ENCODE measurements at regions not wholly inside any gene's neighbourhood (a gene's known extent, or its start where the extent isn't known, plus 50 kb on each side); places are given as distances from the start of the nearest gene placed in this dataset.

GRCh38 chr18:31245820-31246219 is 72.1 kb upstream of the DSG1 start:
- no peaks in the 10 kb centered on the region for H4K20me1 ChIP-seq (ENCODE audit: insufficient read depth, low read length)
- no peaks in the 10 kb centered on the region for H3K79me2 ChIP-seq (ENCODE audit: insufficient read depth, low read depth, low read length)
- CTCF ChIA-PET (ENCODE audit: unreplicated experiment), result no interaction called here
- H3K4me3 ChIP-seq (ENCODE audit: low read depth, low read length, poor library complexity, severe bottlenecking), result no peak overlapping the region
- H3K27ac ChIP-seq (ENCODE audit: low read depth, low read length, poor library complexity, severe bottlenecking), result no peak overlapping the region
- no peak for TF ChIP-seq CTCF (conservative IDR thresholded peaks at IDR 0.05; ENCODE audit: low read length)
- TF ChIP-seq EZH2phosphoT487 (IDR thresholded peaks at IDR 0.05; ENCODE audit: borderline replicate concordance, low read depth, low read length), result no peak
- no peak for DNase-seq (ENCODE audit: low spot score)
- BruUV-seq (replicated peaks), result no TSS peak
- POLR2A ChIA-PET, result interaction anchor here (0.9 kb wide), 1 partner anchor 56 kb away, joined by 4 read pairs; no protein-coding TSS in a partner anchor
- intact Hi-C loops (cut with micrococcal nuclease; ENCODE audit: unreplicated experiment), result no loop called here
- no peaks in the 10 kb centered on the region for H3K9me2 ChIP-seq (ENCODE audit: insufficient read depth, low read length)
- H3K9me3 ChIP-seq (ENCODE audit: low read length), result no peaks in the 10 kb centered on the region
- H2AFZ ChIP-seq (ENCODE audit: low read length), result no peak overlapping the region
- no peaks in the 10 kb centered on the region for H3K4me1 ChIP-seq (ENCODE audit: insufficient read depth, low read length, poor library complexity, severe bottlenecking)
- no peaks in the 10 kb centered on the region for H3K36me3 ChIP-seq (ENCODE audit: insufficient read depth, low read length)
- H3K4me2 ChIP-seq (ENCODE audit: low read length), result no peak overlapping the region

GRCh38 chr18:31246460-31246859 is 71.5 kb upstream of the DSG1 start:
- BruUV-seq (replicated peaks), result no TSS peak
- no peaks in the 10 kb centered on the region for H3K4me1 ChIP-seq (ENCODE audit: insufficient read depth, low read length, poor library complexity, severe bottlenecking)
- no peak overlapping the region for H3K4me3 ChIP-seq (ENCODE audit: low read depth, low read length, poor library complexity, severe bottlenecking)
- no peaks in the 10 kb centered on the region for H3K36me3 ChIP-seq (ENCODE audit: insufficient read depth, low read length)
- ChIA-PET POLR2A (no interaction called here), CTCF (ENCODE audit: unreplicated experiment) (no interaction called here)
- H3K79me2 ChIP-seq (ENCODE audit: insufficient read depth, low read depth, low read length), result no peaks in the 10 kb centered on the region
- no peaks in the 10 kb centered on the region for H4K20me1 ChIP-seq (ENCODE audit: insufficient read depth, low read length)
- no peak overlapping the region for H3K4me2 ChIP-seq (ENCODE audit: low read length)
- no peaks in the 10 kb centered on the region for H3K9me3 ChIP-seq (ENCODE audit: low read length)
- TF ChIP-seq CTCF (conservative IDR thresholded peaks at IDR 0.05; ENCODE audit: low read length) (no peak), EZH2phosphoT487 (IDR thresholded peaks at IDR 0.05; ENCODE audit: borderline replicate concordance, low read depth, low read length) (no peak)
- DNase-seq (ENCODE audit: low spot score), result no peak
- no peak overlapping the region for H3K27ac ChIP-seq (ENCODE audit: low read depth, low read length, poor library complexity, severe bottlenecking)
- no peak overlapping the region for H2AFZ ChIP-seq (ENCODE audit: low read length)
- intact Hi-C loops (cut with micrococcal nuclease; ENCODE audit: unreplicated experiment), result no loop called here
- no peaks in the 10 kb centered on the region for H3K9me2 ChIP-seq (ENCODE audit: insufficient read depth, low read length)

- TF ChIP-seq CTCF (conservative IDR thresholded peaks at IDR 0.05; ENCODE audit: low read length) (no peak), EZH2phosphoT487 (IDR thresholded peaks at IDR 0.05; ENCODE audit: borderline replicate concordance, low read depth, low read length) (no peak)
- intact Hi-C loops (cut with micrococcal nuclease; ENCODE audit: unreplicated experiment), result no loop called here
- Histone ChIP-seq H3K4me3 (ENCODE audit: low read depth, low read length, poor library complexity, severe bottlenecking) (no peak overlapping the region), H4K20me1 (ENCODE audit: insufficient read depth, low read length) (no peaks in the 10 kb centered on the region), H3K79me2 (ENCODE audit: insufficient read depth, low read depth, low read length) (no peaks in the 10 kb centered on the region), H3K36me3 (ENCODE audit: insufficient read depth, low read length) (no peaks in the 10 kb centered on the region), H2AFZ (ENCODE audit: low read length) (no peak overlapping the region), H3K9me3 (ENCODE audit: low read length) (no peaks in the 10 kb centered on the region), H3K9me2 (ENCODE audit: insufficient read depth, low read length) (no peaks in the 10 kb centered on the region), H3K4me2 (ENCODE audit: low read length) (no peak overlapping the region), H3K4me1 (ENCODE audit: insufficient read depth, low read length, poor library complexity, severe bottlenecking) (no peaks in the 10 kb centered on the region), H3K27ac (ENCODE audit: low read depth, low read length, poor library complexity, severe bottlenecking) (no peak overlapping the region)
- no TSS peak for BruUV-seq (replicated peaks)
- no peak for DNase-seq (ENCODE audit: low spot score)
- ChIA-PET CTCF (ENCODE audit: unreplicated experiment) (no interaction called here), POLR2A (no interaction called here)
Measured at GRCh38 chr18:31247574-31248199, 70.3 kb upstream of the DSG1 start.
